ENCODE measurements at regions not wholly inside any gene's neighbourhood (a gene's known extent, or its start where the extent isn't known, plus 50 kb on each side); places are given as distances from the start of the nearest gene placed in this dataset.

GRCh38 chr1:99573431-99574217, 72.3 kb upstream of the PALMD start:
- no peak for TF ChIP-seq CTCF (IDR thresholded peaks at IDR 0.05)
- no peak for TF ChIP-seq POLR2A (IDR thresholded peaks at IDR 0.05)

Measured in suprapubic skin (tissue), 3 donors.